ENCODE measurements at regions not wholly inside any gene's neighbourhood (a gene's known extent, or its start where the extent isn't known, plus 50 kb on each side); places are given as distances from the start of the nearest gene placed in this dataset.

DNA sequence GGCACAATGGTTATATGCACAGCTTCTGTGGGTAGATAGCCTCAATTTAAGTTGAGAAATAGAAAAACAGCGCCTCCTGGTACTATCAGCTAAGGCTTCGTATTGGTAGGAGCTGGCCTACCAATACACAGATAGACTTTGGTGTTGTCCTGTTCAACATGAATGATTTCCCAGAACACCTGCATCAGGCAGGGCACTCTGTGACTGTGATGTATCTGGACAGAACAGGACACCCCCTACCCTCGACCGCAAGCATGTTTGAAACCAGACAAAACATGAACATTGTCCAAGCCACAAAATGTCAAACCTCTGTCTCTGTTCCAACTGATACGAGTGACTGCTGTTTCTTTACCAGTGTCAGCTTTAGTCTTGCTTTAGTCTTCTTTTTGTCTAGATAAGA, 144.9 kb downstream of the HAPSTR1 start:
- Histone ChIP-seq H3K9ac (ENCODE audit: insufficient read depth in 1 of 2, low read depth in 2 of 2, low read length in 2 of 2) (no peak overlapping the region), H4K20me1 (replicated peaks; ENCODE audit: control insufficient read depth, insufficient read depth, low read length) (no peaks in the 10 kb centered on the region), H3K4me1 (replicated peaks in 1 of 2; ENCODE audit: control insufficient read depth in 2 of 2, insufficient read depth in 2 of 2, low read length in 2 of 2) (no peaks in the 10 kb centered on the region), H3K79me2 (ENCODE audit: control insufficient read depth, insufficient read depth, low read length) (no peaks in the 10 kb centered on the region), H3K9me3 (replicated peaks; ENCODE audit: control insufficient read depth, insufficient read depth, low read depth, low read length) (no peaks in the 10 kb centered on the region), H3K27me3 (ENCODE audit: control insufficient read depth in 2 of 2, insufficient read depth in 2 of 2, low read length in 2 of 2) (peaks cover 0 to 3% of the 10 kb centered on the region in 2 experiments; a peak in 2 of 5 replicates), H3K36me3 (ENCODE audit: control insufficient read depth, insufficient read depth, low read length) (no peaks in the 10 kb centered on the region), H3K9me1 (ENCODE audit: control insufficient read depth, insufficient read depth, low read length) (no peaks in the 10 kb centered on the region), H3K4me3 (no peak overlapping the region), H3K27ac (ENCODE audit: extremely low read depth, low read depth, low read length) (no peak overlapping the region), H3K4me2 (ENCODE audit: insufficient read depth, low read length) (no peak overlapping the region), H2AFZ (ENCODE audit: low read depth, low read length) (no peak overlapping the region)
- 3% methylated on average over 5 of the region's 5 CpGs for WGBS (ENCODE audit: insufficient coverage, low coverage, missing lambda C conversion rate)
- no TSS peak for BruUV-seq (replicated peaks)
- intact Hi-C loops (cut with micrococcal nuclease) (no loop called here), in situ Hi-C loops (cut with MboI) (no loop called here)
- POLR2A ChIA-PET, result interaction anchor here (0.6 to 1.3 kb wide), 2 partner anchors 9 to 640 kb away, joined by 4 read pairs; no protein-coding TSS in a partner anchor
- CTCF ChIA-PET (ENCODE audit: low intra/inter-chr PET ratio), result no interaction called here
- FAIRE-seq, result no peak
- ATAC-seq, result no peak
- TF ChIP-seq MEF2A (IDR thresholded peaks at IDR 0.05; ENCODE audit: control insufficient read depth, low read depth, low read length), result no peak
- no peak for TF ChIP-seq EP400 (IDR thresholded peaks at IDR 0.05)
- TF ChIP-seq ZNF76 (CRISPR knock-in tag; IDR thresholded peaks at IDR 0.05; ENCODE audit: borderline replicate concordance), result no peak
- TF ChIP-seq SIN3A (IDR thresholded peaks at IDR 0.05; ENCODE audit: borderline replicate concordance in 2 of 2, control insufficient read depth in 1 of 2, low read depth in 2 of 2, low read length in 2 of 2), result no peak
- TF ChIP-seq RBM39 (optimal IDR thresholded peaks at IDR 0.05; ENCODE audit: low read depth, low read length), result no peak
- no peak for TF ChIP-seq ZNF282 (CRISPR knock-in tag; IDR thresholded peaks at IDR 0.05)
- TF ChIP-seq, protein P1, sequence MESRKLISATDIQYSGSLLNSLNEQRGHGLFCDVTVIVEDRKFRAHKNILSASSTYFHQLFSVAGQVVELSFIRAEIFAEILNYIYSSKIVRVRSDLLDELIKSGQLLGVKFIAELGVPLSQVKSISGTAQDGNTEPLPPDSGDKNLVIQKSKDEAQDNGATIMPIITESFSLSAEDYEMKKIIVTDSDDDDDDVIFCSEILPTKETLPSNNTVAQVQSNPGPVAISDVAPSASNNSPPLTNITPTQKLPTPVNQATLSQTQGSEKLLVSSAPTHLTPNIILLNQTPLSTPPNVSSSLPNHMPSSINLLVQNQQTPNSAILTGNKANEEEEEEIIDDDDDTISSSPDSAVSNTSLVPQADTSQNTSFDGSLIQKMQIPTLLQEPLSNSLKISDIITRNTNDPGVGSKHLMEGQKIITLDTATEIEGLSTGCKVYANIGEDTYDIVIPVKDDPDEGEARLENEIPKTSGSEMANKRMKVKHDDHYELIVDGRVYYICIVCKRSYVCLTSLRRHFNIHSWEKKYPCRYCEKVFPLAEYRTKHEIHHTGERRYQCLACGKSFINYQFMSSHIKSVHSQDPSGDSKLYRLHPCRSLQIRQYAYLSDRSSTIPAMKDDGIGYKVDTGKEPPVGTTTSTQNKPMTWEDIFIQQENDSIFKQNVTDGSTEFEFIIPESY (CRISPR knock-in tag; IDR thresholded peaks at IDR 0.05), result no peak
- no peak for TF ChIP-seq ZBTB7A (IDR thresholded peaks at IDR 0.05; ENCODE audit: borderline replicate concordance, control insufficient read depth, low read depth, low read length)
- TF ChIP-seq CBFA2T3 (IDR thresholded peaks at IDR 0.05), result no peak
- TF ChIP-seq ZBTB11 (CRISPR knock-in tag; IDR thresholded peaks at IDR 0.05), result no peak
- no peak for TF ChIP-seq ZC3H8 (IDR thresholded peaks at IDR 0.05)
- TF ChIP-seq THRAP3 (IDR thresholded peaks at IDR 0.05; ENCODE audit: borderline replicate concordance), result no peak
- no peak for TF ChIP-seq ZNF507 (tag; conservative IDR thresholded peaks at IDR 0.05)
- no peak for TF ChIP-seq ZNF764 (CRISPR knock-in tag; IDR thresholded peaks at IDR 0.05; ENCODE audit: low read depth)
- TF ChIP-seq TRIM28 (IDR thresholded peaks at IDR 0.05), result no peak
- TF ChIP-seq POU5F1 (IDR thresholded peaks at IDR 0.05; ENCODE audit: borderline replicate concordance, low read depth, low read length, partially characterized antibody), result no peak
- no peak for DNase-seq (ENCODE audit: extremely low read depth in 1 of 4, low spot score in 3 of 4)
